HEK293 (cell line): ENCODE measurements at regions not wholly inside any gene's neighbourhood (a gene's known extent, or its start where the extent isn't known, plus 50 kb on each side); places are given as distances from the start of the nearest gene placed in this dataset.

Experiments used
- CTCF ChIA-PET: fragments of 350-600 bp; formaldehyde crosslinking; extraction: SDS; loops from one replicate; lab custom pipeline; 2021; ENCODE audit warnings: antibody characterized with exemption; lab: Yijun Ruan, JAX
- POLR2A ChIA-PET: fragments of 300-600 bp; formaldehyde crosslinking; extraction: SDS; loops from one replicate; lab custom pipeline; 2020; ENCODE audit warnings: antibody characterized with exemption, inconsistent platforms; lab: Yijun Ruan, JAX
- H3K27ac ChIP-seq: fragments of 200-500 bp; sonication (Bioruptor generic); 2 replicates; pipeline ENCODE4 v1.5.1; 2014; ENCODE audit warnings: low read depth, low read length, control low read depth, inconsistent platforms; ENCODE audit errors: extremely low read depth
- H3K36me3 ChIP-seq, 2 experiments: fragments of 200-500 bp in 1 of 2; sonication (Bioruptor generic) in 1 of 2; 1 replicate in 1 of 2; 2 replicates in 1 of 2; pipeline ENCODE4 v1.5.1; 2014 to 2017; ENCODE audit warnings: inconsistent platforms in 2 of 2, low read length in 2 of 2; ENCODE audit not compliant: control insufficient read depth in 2 of 2, insufficient read depth in 1 of 2
- H3K4me1 ChIP-seq: fragments of 200-500 bp; sonication (Bioruptor generic); 2 replicates; pipeline ENCODE4 v1.5.1; 2014; ENCODE audit warnings: mild to moderate bottlenecking, low read length, inconsistent platforms; ENCODE audit not compliant: control insufficient read depth, insufficient read depth
- H3K4me3 ChIP-seq: 2 replicates; pipeline ENCODE4 v1.5.1; 2011; ENCODE audit warnings: low read depth, mild to moderate bottlenecking, control low read depth, low read length, moderate library complexity
- H3K9me3 ChIP-seq: fragments of 200-500 bp; sonication (Bioruptor generic); 2 replicates; pipeline ENCODE4 v1.5.1; 2014; ENCODE audit warnings: low read depth, low read length, inconsistent platforms; ENCODE audit not compliant: control insufficient read depth, insufficient read depth
- BCL11B ChIP-seq: fragments of 450-650 bp; formaldehyde crosslinking; IDR thresholded peaks from 2 replicates; pipeline ENCODE4 v1.5.1; 2016; ENCODE audit warnings: low read depth, missing biosample characterization, missing genetic modification characterization
- KLF10 ChIP-seq: fragments of 450-650 bp; IDR thresholded peaks from 2 replicates; pipeline ENCODE4 v1.5.1; 2018; ENCODE audit warnings: missing biosample characterization, mild to moderate bottlenecking, missing genetic modification characterization
- KLF7 ChIP-seq: fragments of 450-650 bp; formaldehyde crosslinking; IDR thresholded peaks from 2 replicates; pipeline ENCODE4 v1.5.1; 2016; ENCODE audit warnings: missing biosample characterization, missing genetic modification characterization, borderline replicate concordance
- MEIS1 ChIP-seq: sonication (generic); formaldehyde crosslinking; IDR thresholded peaks from 2 replicates; pipeline ENCODE4 v1.8.1; 2022; ENCODE audit warnings: missing genetic modification reagents, mild to moderate bottlenecking, borderline replicate concordance
- SP3 ChIP-seq: fragments of 450-650 bp; formaldehyde crosslinking; IDR thresholded peaks from 2 replicates; pipeline ENCODE4 v1.5.1; 2016; ENCODE audit warnings: missing biosample characterization, missing genetic modification characterization
- TRIM28 ChIP-seq: IDR thresholded peaks from 2 replicates; pipeline ENCODE4 v1.6.1; 2011; ENCODE audit warnings: low read length, control low read depth, borderline replicate concordance
- ZNF140 ChIP-seq: fragments of 450-650 bp; formaldehyde crosslinking; IDR thresholded peaks from 2 replicates; pipeline ENCODE4 v1.5.1; 2016; ENCODE audit warnings: missing biosample characterization, missing genetic modification characterization
- ZNF280C ChIP-seq: fragments of 450-650 bp; formaldehyde crosslinking; IDR thresholded peaks from 2 replicates; pipeline ENCODE4 v1.5.1; 2016; ENCODE audit warnings: missing biosample characterization, missing genetic modification characterization
- ZNF311 ChIP-seq: fragments of 450-650 bp; formaldehyde crosslinking; IDR thresholded peaks from 2 replicates; pipeline ENCODE4 v1.5.1; 2017; ENCODE audit warnings: missing biosample characterization, missing genetic modification characterization, borderline replicate concordance
- ZNF549 ChIP-seq: fragments of 450-650 bp; IDR thresholded peaks from 2 replicates; pipeline ENCODE4 v1.5.1; 2018; ENCODE audit warnings: missing biosample characterization, missing genetic modification characterization, mild to moderate bottlenecking, inconsistent platforms, moderate library complexity
- ZNF560 ChIP-seq: fragments of 450-650 bp; formaldehyde crosslinking; IDR thresholded peaks from 2 replicates; pipeline ENCODE4 v1.5.1; 2017; ENCODE audit warnings: missing biosample characterization, missing genetic modification characterization, borderline replicate concordance
- ZNF660 ChIP-seq: fragments of 450-650 bp; IDR thresholded peaks from 2 replicates; pipeline ENCODE4 v1.5.1; 2018; ENCODE audit warnings: missing biosample characterization, mild to moderate bottlenecking, missing genetic modification characterization
- ZNF747 ChIP-seq: fragments of 450-650 bp; formaldehyde crosslinking; IDR thresholded peaks from 2 replicates; pipeline ENCODE4 v1.5.1; 2016; ENCODE audit warnings: missing biosample characterization, missing genetic modification characterization
- ZNF843 ChIP-seq: fragments of 450-650 bp; formaldehyde crosslinking; IDR thresholded peaks from 2 replicates; pipeline ENCODE4 v1.5.1; 2016; ENCODE audit warnings: missing biosample characterization, missing genetic modification characterization
- TF ChIP-seq, protein P1 (sequence below): fragments of 450-650 bp; formaldehyde crosslinking; IDR thresholded peaks from 2 replicates; pipeline ENCODE4 v1.5.1; 2016; ENCODE audit warnings: missing biosample characterization, missing genetic modification characterization
- TF ChIP-seq, protein P2 (sequence below): fragments of 450-650 bp; formaldehyde crosslinking; IDR thresholded peaks from 2 replicates; pipeline ENCODE4 v1.5.1; 2016; ENCODE audit warnings: missing biosample characterization, missing genetic modification characterization
- TF ChIP-seq, protein P3 (sequence below): fragments of 450-650 bp; formaldehyde crosslinking; IDR thresholded peaks from 2 replicates; pipeline ENCODE4 v1.5.1; 2016; ENCODE audit warnings: missing biosample characterization, missing genetic modification characterization

DNA sequence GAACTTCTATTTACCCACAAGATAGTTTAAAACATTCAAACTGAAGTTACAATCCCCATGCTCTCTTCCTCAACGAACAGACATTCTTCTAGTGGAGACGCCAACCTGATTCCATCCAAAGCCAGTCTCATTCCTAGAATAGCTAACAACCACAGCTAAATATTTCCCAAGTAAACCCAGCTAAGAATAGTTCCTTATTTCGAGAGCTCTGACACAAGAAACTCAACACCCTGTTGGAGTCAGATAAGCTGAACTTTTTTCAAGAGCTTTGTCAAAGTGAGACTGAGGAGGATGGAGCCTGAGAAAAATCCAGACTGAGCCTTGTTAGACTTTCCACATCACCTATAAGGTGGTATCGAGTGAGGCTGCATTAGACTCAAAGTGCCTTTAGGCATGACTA, 56.7 kb upstream of the RPS23 start (continued):
- TF ChIP-seq ZNF660 (tag by site-specific recombination) = no peak
- TF ChIP-seq, protein P1, sequence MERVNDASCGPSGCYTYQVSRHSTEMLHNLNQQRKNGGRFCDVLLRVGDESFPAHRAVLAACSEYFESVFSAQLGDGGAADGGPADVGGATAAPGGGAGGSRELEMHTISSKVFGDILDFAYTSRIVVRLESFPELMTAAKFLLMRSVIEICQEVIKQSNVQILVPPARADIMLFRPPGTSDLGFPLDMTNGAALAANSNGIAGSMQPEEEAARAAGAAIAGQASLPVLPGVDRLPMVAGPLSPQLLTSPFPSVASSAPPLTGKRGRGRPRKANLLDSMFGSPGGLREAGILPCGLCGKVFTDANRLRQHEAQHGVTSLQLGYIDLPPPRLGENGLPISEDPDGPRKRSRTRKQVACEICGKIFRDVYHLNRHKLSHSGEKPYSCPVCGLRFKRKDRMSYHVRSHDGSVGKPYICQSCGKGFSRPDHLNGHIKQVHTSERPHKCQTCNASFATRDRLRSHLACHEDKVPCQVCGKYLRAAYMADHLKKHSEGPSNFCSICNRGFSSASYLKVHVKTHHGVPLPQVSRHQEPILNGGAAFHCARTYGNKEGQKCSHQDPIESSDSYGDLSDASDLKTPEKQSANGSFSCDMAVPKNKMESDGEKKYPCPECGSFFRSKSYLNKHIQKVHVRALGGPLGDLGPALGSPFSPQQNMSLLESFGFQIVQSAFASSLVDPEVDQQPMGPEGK (tag by site-specific recombination) = no peak
- TF ChIP-seq KLF10 = no peak

- Histone ChIP-seq H3K9me3 (no peaks in the 10 kb centered on the region), H3K4me3 (no peak overlapping the region), H3K27ac (no peak overlapping the region), H3K4me1 (no peaks in the 10 kb centered on the region), H3K36me3 (no peaks in the 10 kb centered on the region)
- ChIA-PET POLR2A (no interaction called here), CTCF (interaction anchor here (0.6 to 1.0 kb wide), 4 partner anchors 15 to 311 kb away, joined by 3 to 4 read pairs (median 3); no protein-coding TSS in a partner anchor)
- TF ChIP-seq ZNF560 (no peak), SP3 (tag by site-specific recombination) (no peak), BCL11B (no peak), ZNF747 (no peak), ZNF140 (tag by site-specific recombination) (no peak), KLF7 (tag by site-specific recombination) (no peak), ZNF549 (tag by site-specific recombination) (no peak), MEIS1 (CRISPR knock-in tag) (no peak), ZNF280C (no peak), TRIM28 (no peak), ZNF311 (tag by site-specific recombination) (no peak), ZNF843 (no peak)
- TF ChIP-seq, protein P2, sequence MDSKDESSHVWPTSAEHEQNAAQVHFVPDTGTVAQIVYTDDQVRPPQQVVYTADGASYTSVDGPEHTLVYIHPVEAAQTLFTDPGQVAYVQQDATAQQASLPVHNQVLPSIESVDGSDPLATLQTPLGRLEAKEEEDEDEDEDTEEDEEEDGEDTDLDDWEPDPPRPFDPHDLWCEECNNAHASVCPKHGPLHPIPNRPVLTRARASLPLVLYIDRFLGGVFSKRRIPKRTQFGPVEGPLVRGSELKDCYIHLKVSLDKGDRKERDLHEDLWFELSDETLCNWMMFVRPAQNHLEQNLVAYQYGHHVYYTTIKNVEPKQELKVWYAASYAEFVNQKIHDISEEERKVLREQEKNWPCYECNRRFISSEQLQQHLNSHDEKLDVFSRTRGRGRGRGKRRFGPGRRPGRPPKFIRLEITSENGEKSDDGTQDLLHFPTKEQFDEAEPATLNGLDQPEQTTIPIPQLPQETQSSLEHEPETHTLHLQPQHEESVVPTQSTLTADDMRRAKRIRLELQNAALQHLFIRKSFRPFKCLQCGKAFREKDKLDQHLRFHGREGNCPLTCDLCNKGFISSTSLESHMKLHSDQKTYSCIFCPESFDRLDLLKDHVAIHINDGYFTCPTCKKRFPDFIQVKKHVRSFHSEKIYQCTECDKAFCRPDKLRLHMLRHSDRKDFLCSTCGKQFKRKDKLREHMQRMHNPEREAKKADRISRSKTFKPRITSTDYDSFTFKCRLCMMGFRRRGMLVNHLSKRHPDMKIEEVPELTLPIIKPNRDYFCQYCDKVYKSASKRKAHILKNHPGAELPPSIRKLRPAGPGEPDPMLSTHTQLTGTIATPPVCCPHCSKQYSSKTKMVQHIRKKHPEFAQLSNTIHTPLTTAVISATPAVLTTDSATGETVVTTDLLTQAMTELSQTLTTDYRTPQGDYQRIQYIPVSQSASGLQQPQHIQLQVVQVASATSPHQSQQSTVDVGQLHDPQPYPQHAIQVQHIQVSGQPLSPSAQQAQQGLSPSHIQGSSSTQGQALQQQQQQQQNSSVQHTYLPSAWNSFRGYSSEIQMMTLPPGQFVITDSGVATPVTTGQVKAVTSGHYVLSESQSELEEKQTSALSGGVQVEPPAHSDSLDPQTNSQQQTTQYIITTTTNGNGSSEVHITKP (tag by site-specific recombination) = no peak
- TF ChIP-seq, protein P3, sequence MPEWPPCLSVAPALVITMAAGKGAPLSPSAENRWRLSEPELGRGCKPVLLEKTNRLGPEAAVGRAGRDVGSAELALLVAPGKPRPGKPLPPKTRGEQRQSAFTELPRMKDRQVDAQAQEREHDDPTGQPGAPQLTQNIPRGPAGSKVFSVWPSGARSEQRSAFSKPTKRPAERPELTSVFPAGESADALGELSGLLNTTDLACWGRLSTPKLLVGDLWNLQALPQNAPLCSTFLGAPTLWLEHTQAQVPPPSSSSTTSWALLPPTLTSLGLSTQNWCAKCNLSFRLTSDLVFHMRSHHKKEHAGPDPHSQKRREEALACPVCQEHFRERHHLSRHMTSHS (tag by site-specific recombination) = no peak
Observed at GRCh38 chr5:82334085-82334692, 56.0 kb upstream of the RPS23 start.
